ENCODE measurements at regions not wholly inside any gene's neighbourhood (a gene's known extent, or its start where the extent isn't known, plus 50 kb on each side); places are given as distances from the start of the nearest gene placed in this dataset.
"Not testable (repeated sequence)": the region's sequence is repeated elsewhere in the genome, so short reads cannot be mapped to it uniquely, and the experiment has no call there.

DNA sequence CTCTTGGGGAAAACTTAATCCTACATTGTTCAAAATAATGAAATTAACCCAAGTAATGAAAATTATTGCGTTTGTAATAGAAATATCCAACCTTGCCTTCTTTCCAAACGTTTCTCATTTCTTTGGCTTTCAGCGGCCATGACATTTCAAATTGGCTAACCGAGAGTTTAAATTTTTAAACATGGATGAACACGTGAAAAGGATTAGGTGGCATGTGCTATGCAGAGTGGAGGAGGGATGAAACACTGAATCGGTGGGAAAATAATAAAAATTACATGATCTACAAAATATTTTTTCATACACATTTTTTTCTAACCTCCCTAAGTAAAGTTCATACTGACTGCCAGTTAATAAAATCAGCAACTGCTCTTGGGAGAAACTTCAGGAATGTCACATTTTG, 728.4 kb upstream of the PKDCC start:
- DNase-seq (ENCODE audit: low read depth), result no peak

DNA sequence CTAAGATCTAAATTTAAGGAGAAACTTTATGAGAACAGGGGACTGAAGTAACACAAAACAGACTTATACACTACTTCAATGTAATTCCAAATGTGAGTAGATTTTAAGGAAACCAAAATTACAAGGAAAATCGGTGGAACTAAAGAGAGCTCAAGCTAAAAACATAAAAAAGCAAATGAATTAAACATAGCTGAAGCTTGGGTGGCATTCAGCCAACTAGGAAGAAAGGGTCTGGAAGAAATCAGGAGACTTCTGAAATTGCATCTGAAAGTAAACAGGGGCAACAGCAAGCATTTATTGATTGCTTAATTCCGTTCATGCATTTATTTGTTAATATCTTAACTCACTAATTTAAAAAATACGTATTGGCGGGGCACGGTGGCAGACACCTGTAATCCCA, 727.3 kb upstream of the PKDCC start:
- no peak for DNase-seq (ENCODE audit: low read depth)

DNA sequence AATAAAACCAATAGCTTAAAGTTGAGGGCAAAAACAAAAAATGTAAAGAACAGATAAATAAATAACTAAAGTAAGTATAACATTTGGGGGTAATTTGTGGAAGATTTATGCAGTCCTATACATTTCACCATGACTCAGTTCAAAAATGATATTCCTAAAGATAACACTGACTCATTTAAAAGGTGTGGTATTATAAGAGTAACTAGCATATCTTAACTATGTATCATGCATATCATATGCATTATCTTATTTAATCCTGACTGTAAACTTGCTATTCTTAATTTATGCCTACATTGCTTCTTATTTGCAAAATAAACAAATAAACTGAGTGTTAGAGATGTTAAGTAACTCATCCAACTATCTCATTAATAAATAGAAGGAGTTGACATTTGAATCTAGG, 726.5 kb upstream of the PKDCC start:
- no peak for DNase-seq (ENCODE audit: low read depth)

DNA sequence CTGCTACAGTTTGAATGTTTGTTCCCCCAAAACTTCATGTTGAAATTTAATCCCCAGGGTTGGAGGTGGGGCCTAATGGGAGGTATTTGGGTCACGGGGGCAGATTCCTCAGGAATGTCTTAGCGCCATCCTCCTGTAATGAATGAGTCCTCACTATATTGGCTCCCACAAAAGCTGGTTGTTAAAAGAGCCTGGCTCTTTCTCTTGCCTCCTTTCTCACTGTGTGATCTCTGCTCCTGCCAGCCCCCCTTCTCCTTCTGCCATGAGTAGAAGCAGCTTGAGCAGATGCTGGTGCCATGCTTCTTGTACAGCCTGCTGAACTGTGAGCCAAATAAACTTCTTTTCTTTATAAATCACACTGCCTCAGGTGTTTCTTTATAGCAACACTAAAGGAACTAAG, 721.0 kb upstream of the PKDCC start:
- no peak for DNase-seq (ENCODE audit: low read depth)

DNA sequence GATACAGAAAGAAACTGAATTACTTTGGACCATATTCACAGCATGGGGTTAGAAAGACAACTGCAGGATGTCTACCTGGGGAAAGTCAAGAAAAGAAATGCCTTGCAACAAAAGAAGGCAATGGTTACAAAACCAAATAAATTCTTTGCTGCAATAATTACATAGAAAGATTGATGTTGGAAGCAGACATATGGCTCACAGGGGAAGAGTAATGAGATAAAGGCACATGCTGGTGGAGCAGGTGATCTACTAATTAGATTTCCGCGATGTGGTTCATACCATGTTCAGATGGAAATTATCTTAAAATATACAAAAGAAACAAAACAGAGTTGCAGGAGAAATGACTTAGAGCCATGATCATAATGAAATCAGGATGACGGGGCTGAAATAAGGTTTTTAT, 718.8 kb upstream of the PKDCC start:
- no peak for DNase-seq (ENCODE audit: low read depth)

DNA sequence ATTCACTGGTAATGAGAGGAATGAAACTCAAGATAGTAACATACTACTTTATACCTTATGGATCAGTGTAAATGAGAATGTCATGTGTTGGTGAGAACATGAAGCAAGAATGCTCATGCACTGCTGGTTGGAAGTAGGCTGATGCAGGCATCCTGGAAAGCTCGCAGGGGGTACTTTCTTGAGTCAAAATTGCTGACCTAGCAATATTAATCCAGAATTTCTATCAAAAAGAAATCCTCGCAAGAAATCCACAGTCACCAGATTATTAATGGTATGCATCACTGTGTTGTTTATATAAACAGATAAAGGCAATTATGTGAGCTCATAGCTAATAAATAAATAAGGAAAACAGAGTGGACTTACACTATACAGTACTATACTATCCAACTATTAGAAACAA, 713.7 kb upstream of the PKDCC start:
- DNase-seq (ENCODE audit: low read depth), result no peak

DNA sequence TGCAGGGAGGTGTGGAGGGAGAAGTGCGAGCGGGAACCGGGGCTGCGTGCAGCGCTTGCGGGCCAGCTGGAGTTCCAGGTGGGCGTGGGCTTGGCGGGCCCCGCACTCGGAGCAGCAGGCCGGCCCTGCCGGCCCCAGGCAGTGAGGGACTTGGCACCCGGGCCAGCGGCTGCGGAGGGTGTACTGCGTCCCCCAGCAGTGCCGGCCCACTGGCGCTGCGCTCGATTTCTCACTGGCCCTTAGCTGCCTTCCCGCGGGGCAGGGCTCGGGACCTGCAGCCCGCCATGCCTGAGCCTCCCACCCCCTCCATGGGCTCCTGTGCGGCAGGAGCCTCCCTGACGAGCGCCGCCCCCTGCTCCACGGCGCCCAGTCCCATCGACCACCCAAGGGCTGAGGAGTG, 712.2 kb upstream of the PKDCC start:
- not testable (repeated sequence) for DNase-seq (ENCODE audit: low read depth)

DNA sequence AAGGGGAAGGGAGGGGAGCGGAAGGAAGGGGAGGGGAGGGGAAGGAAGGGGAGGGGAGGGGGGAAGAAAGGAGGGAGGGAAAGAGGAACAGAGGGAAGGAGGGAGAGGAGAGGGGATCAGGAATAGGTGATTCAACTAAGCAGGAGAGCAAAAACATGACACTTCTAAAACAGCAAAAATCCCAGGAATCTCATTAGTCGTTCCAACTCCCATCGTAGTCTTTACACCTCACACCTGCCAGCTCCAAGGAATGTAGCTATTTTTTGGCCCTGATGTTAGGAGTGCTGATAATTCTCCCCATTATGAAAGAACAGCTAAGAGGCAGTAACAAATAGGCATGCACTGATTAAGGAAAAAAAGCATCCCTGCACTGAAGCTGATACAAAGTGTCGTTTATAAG, 709.9 kb upstream of the PKDCC start:
- DNase-seq (ENCODE audit: low read depth), result no peak

DNA sequence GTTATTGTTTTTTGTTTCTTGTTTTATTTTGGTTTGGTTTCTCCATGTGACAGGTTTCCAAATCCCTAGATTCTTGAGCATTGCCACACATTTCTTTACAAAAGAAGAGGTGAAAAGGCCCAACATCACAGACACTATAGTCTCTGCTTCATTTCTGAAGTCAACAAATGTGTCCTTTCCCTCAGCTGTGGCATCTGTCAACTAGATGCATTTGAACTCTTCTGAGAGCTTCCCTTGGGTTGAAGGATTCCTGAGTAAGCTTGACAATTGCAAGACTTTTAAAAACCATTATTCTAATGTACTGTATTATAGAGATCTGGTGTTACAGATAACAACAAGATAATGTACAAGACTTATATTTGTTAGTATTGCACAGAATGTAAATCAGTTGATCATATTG, 703.3 kb upstream of the PKDCC start:
- no peak for DNase-seq (ENCODE audit: low read depth)

DNA sequence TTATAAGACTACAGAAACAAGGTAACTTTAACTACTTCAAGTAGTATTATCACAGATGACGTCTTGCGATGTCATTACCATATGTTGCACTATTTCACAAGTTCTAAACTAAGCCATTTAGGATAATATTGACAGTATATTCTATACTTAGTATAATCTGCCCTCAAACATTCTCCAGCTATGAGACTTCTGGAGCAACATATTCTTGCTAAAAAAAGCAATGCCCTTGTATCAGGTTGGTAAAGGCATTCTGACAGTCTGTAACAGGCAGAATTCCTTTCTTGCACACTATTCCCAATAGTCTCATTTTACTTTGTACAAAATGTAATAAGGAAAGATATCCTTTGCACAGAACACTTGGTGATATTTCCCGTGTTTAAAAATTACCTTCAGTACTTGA, 694.8 kb upstream of the PKDCC start:
- no peak for DNase-seq (ENCODE audit: low read depth)

DNA sequence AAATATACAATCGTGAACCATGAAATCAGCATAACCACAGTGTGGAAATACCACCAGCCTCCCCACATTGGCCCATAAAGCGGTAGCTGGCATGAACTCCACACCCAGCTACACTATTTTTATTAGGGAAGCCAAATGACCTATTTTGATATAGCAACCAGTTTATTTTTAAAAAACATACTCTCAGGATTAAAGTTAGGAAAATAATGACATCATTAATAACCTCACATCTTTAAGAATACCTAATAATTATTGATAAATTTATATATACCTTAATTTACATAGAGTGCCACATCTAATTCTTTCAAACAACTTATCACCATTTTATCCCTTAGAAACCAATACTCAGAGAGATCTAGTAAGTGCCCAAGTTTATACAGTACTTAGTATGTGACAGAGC, 692.0 kb upstream of the PKDCC start:
- DNase-seq (ENCODE audit: low read depth), result no peak

DNA sequence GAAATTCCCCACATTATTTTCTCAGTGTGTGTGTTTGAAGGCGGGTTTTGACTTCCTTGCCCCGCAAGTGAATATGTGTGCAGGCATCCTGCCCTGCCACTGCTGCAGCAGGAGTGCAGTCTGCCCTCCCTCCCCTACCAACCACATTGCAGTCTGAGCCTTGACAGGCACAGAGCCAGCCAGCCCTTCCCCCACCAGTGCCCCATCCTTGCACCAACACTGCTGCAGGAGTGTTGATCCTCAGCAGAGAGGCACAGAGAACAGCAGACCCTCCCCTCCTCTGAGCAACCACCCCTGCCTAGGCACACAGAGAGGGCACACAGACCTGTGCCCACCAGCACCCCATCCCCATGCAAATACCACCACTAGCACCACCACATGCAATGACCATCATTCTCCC, 683.0 kb upstream of the PKDCC start:
- no peak for DNase-seq (ENCODE audit: low read depth)

DNA sequence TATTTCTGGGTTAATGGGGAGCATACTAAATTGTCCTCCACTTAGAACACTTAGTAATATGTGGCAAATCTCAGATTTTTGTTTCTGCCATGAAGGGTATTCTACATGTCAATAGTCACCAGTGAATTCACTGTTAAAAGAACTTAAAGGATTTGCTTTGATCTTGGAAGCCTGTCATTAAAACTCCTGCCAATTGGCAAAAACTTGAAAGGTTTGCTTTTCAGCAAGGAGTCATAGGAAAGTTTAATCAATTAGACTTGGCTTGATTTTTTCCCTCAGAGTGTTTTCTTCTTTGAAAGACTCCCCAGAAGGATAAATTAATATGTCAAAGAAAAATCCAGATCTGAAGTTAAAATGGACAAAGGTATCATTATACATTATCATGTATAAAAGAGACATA, 671.9 kb upstream of the PKDCC start:
- no peak for DNase-seq (ENCODE audit: low read depth)

DNA sequence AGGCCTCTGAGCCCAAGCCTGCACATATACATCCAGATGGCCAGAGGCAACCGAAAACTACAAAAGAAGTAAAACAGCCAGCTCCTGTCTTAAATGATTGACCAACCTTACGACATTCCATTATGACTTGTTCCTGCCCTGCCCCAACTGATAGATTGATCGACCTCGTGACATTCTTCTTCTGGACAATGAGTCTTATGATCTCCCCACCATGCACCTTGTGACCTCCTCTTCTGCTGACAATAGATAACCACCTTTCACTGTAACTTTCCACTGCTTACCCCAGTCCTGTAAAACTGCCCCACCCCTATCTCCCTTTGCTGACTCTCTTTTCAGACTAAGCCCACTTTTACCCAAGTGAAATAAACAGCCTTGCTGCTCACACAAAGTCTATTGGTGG, 670.0 kb upstream of the PKDCC start:
- DNase-seq (ENCODE audit: low read depth), result no peak

DNA sequence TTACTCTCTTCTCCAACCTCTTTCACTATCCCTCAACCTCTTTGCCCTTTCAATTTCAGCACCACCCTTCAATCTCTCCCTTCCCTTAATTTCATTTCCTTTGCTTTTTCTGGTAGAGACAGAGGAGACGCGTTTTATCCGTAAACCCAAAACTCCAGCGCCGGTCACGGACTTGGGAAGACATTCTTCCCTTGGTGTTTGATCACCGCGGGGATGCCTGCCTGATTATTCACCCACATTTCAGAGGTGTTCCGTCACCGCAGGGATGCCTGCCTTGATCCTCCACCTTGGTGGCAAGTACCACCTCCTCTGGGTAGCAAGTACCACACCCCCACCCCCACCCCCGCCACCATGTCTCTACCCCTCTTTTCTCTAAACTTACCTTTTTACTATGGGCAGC, 669.4 kb upstream of the PKDCC start:
- DNase-seq (ENCODE audit: low read depth), result no peak

DNA sequence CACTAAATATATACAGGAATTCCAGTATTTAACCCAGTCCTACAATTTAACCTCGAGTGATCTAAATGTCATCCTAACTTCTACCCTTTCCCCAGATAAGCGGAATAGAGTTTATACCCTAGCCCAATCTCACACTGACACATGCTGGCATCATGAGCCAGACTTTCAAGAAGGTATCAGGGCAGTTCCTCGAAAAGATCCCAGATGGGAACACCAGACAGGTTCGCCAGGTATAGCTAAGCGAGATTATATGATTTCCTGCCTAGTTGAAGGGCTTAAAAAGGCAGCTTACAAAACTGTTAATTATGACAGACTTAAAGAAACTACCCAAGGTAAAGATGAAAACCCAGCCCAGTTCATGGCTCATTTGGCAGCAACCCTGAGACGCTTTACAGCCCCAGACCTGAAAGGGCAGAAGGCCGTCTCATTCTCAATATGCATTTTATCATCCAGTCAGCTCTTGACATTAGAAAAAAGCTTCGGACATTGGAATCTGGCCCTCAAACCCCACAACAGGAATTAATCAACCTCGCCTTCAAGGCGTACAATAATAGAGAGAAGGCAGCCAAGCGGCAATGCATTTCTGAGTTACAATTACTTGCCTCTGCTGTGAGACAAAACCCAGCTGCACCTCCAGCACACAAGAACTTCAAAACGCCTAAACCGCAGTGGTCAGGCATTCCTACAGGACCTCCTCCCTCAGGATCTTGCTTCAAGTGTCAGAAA, 668.2 kb upstream of the PKDCC start:
- DNase-seq (ENCODE audit: low read depth), result no peak

DNA sequence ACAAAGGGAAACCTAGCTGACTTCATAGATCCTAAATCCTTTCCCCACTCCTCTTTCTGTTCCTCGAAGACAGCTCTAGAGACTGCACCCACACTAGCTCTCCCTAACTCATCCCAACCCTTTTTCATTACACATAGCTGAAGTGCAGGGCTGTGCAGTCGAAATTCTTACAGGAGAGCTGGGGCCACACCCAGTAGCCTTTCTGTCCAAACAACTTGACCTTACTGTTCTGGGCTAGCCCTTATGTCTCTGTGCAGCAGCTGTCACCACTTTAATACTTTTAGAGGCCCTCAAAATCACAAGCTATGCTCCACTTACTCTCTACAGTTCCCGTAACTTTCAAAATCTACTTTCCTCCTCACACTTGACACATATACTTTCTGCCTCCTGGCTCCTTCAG, 666.1 kb upstream of the PKDCC start:
- DNase-seq (ENCODE audit: low read depth), result no peak

DNA sequence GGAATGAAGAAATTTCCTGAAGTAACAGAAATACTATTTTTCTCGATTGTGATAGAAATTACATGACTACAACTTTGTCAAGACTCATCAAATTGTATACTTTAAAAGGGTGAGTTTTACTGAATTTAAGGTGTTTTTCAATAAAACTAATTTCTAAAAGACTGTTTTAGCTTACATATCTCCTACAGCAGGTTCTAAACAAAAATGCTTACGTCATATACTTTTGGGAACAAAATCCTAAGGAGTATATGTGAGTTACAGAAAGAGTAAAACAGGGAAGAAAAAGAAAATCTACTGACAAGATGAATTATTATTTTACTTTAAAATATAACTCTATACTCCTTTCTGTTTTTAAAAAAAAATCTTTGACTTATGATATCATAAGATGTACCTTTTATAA, 660.3 kb upstream of the PKDCC start:
- DNase-seq (ENCODE audit: low read depth), result no peak

DNA sequence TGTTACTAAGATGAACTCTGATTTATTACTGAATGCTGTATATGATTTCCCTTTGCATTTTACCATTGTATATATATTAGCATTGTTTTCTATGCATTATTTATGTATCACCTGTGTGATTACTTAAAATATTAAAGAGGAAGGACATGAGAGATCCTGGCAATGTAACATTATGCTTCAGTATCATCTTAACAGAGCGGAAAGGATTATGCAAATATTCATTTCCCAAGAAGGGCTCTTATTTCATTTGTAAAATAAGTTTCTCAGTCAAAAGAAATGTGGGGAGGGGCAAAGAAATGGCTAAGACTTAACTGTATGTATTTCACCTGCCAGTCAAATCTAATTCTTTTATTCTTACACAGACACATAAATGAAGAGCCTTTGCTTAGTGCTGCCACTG, 654.2 kb upstream of the PKDCC start:
- DNase-seq (ENCODE audit: low read depth), result no peak

DNA sequence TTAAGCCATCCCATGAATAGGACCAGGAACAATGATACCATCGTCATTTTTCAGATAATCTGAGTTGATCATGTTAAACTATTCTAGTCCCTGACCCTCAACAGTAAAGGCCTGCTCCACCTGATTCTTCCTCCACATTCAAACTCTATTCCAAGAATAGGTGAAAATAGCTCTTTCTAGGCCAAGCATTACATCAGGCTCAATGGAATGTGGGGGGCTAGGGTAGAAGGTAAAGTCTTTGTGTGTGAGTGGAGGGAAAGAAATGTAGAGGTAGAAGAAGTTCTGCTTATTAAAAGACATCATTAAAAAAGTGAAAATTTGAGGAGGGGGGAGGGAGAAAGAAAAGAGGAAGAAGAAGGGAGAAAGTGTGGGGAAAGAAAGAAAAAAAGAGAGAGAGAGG, 653.3 kb upstream of the PKDCC start:
- no peak for DNase-seq (ENCODE audit: low read depth)

DNA sequence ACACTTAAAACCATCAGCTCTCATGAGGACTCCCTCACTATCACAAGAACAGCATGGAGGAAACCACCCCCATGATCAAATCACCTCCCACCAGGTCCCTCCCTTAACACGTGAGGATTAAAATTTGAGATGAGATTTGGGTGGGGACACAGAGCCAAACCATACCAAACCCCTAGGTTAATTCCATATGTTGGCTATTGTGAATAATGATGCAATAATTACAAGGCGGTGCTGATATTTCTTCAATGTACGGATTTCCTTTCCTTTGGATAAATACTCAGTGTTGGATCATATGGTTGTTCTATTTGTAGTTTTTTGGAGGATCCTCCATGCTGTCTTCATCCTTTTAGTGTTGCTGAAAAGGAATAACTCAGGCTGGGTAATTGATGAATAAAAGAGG, 652.1 kb upstream of the PKDCC start:
- no peak for DNase-seq (ENCODE audit: low read depth)

DNA sequence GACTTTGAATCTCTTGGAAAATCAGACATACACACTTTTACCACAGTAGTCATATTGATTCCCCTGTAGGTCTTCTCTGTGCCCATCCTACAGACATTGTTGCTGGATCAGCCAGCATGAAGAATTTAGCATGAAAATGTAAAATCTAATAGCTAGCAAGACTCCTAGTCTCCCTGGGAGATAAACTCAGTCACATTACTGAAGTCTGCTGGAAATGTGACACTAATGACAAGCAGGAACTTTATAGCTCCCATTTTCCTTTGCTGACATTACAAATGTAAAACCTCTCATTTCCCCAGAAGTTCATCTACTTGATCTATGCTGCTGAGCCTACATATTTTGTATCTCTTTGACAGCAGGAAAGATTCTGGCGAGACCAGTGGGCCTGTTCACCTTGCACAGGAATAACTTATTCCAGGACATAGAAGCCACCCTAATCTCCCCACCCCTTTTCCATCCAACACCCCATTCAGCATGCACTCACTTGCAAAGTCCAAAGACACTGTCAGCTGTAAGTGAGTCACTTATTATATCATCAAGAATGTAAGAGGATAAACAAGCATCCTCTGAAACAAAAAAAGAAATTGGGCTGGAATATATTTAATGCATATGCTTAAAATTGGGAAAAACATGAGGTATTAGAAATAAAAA, 648.3 kb upstream of the PKDCC start:
- DNase-seq (ENCODE audit: low read depth), result no peak

DNA sequence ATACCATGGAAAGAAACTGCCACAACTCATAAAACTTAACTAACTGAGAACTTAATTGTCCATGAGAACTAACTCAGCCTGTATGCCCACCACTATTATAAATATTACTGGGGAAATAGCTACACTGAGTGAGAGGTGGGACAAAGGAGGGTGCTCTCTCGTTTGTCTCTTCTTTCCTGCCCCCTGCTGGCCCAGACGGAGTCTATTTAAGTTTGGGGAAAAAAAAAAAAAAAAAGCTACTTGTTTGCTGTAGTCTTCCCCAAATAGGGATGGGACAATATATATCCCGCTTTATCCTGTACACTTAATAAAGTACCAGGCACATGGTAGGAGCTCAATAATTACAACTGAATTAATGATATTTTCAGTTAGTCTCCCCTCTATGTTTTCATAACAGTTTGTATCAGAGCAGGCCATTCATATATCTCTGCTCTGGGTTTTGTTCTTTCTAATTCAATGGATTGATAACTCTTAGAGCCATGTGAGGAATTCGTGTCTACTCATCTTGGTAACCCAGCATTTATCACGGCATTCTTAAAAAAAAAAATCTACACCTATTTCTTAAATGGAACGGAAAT, 647.6 kb upstream of the PKDCC start:
- no peak for DNase-seq (ENCODE audit: low read depth)

DNA sequence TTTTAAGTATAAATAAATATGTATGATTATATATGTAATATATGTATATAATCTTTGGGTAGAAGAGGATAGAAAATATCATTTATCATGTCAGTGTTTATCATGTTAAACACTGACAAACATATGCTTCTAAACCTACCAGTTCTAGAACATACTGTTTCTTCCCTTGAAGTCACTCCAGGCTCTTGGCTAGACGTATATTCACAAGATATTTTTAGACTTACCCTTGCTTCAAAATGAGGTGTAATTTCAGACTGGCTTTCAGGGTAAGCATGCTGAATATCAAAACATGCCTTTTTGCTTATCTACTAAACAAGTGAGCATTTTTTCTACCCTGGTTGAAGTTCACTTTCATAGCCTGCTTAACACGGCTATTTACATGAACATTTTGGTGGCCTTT, 642.4 kb upstream of the PKDCC start:
- DNase-seq (ENCODE audit: low read depth), result no peak

Data from fibroblast of gingiva (primary cell).